PC-9 (cell line): ENCODE measurements at regions not wholly inside any gene's neighbourhood (a gene's known extent, or its start where the extent isn't known, plus 50 kb on each side); places are given as distances from the start of the nearest gene placed in this dataset.

Experiments used
- BruUV-seq: library from RNA; stranded (reverse); fragments of 400-500 nt; replicated peaks from 2 replicates; lab custom pipeline; 2021; lab: Mats Ljungman, UMichigan
- CTCF ChIA-PET: fragments of 300-600 bp; sonication (Branson Sonifier 250); formaldehyde crosslinking; loops from one replicate; lab custom pipeline; 2022; ENCODE audit warnings: antibody characterized with exemption; lab: Charles Lee
- POLR2A ChIA-PET: fragments of 300-600 bp; sonication (Branson Sonifier 250); formaldehyde crosslinking; loops from one replicate; lab custom pipeline; 2022; ENCODE audit warnings: antibody characterized with exemption; ENCODE audit not compliant: unreplicated experiment; lab: Charles Lee
- DNase-seq, 2 experiments: peaks; one replicate each; pipeline versions ENCODE4 v3.0.0 to v3.0.0-alpha.2; 2015 to 2022; ENCODE audit warnings: mixed read lengths in 1 of 2
- H2AFZ ChIP-seq: fragments of 200-600 bp; sonication (generic); 2 replicates; pipeline ENCODE4 v1.8.1; 2017; ENCODE audit warnings: antibody characterized with exemption
- H3F3A ChIP-seq: fragments of 200-600 bp; sonication (generic); 2 replicates; pipeline ENCODE4 v1.8.1; 2017; ENCODE audit warnings: antibody characterized with exemption, mild to moderate bottlenecking, low read depth; ENCODE audit not compliant: insufficient read depth
- H3K27ac ChIP-seq: fragments of 200-600 bp; sonication (generic); 2 replicates; pipeline ENCODE4 v1.6.1; 2016; ENCODE audit warnings: mixed run types
- H3K27me3 ChIP-seq: fragments of 200-600 bp; sonication (generic); 2 replicates; pipeline ENCODE4 v1.6.1; 2016; ENCODE audit warnings: low read depth, mixed run types; ENCODE audit not compliant: insufficient read depth
- H3K36me3 ChIP-seq: fragments of 200-600 bp; sonication (generic); 2 replicates; pipeline ENCODE4 v1.6.1; 2016; ENCODE audit warnings: low read depth, mixed run types
- H3K4me1 ChIP-seq: fragments of 200-600 bp; sonication (generic); replicated peaks from 2 replicates; pipeline ENCODE4 v1.6.1; 2016; ENCODE audit warnings: mixed run types; ENCODE audit not compliant: insufficient read depth
- H3K4me2 ChIP-seq: fragments of 200-600 bp; sonication (generic); 2 replicates; pipeline ENCODE4 v1.6.1; 2017; ENCODE audit warnings: mixed run types
- H3K4me3 ChIP-seq: fragments of 200-600 bp; sonication (generic); 2 replicates; pipeline ENCODE4 v1.6.1; 2016; ENCODE audit warnings: mixed run types
- H3K79me2 ChIP-seq: fragments of 200-600 bp; sonication (generic); 2 replicates; pipeline ENCODE4 v1.6.1; 2017; ENCODE audit warnings: low read depth, mixed run types
- H3K9me2 ChIP-seq: fragments of 200-600 bp; sonication (generic); 2 replicates; pipeline ENCODE4 v1.8.1; 2017; ENCODE audit warnings: mild to moderate bottlenecking; ENCODE audit not compliant: insufficient read depth
- H3K9me3 ChIP-seq: fragments of 200-600 bp; sonication (generic); 2 replicates; pipeline ENCODE4 v1.8.1; 2016; ENCODE audit warnings: low read depth; ENCODE audit not compliant: insufficient read depth
- H4K20me1 ChIP-seq: fragments of 200-600 bp; sonication (generic); 2 replicates; pipeline ENCODE4 v1.8.1; 2017; ENCODE audit not compliant: insufficient read depth
- CTCF ChIP-seq: fragments of 200-600 bp; sonication (generic); conservative IDR thresholded peaks from 2 replicates; pipeline ENCODE4 v1.6.1; 2017; ENCODE audit warnings: mixed run types, antibody characterized with exemption, mild to moderate bottlenecking, moderate library complexity
- EZH2 ChIP-seq: fragments of 200-600 bp; sonication (generic); IDR thresholded peaks from 2 replicates; pipeline ENCODE4 v1.8.0; 2017; ENCODE audit warnings: antibody characterized with exemption, low read depth
- intact Hi-C: fragments of 100-400 bp; cut with micrococcal nuclease; formaldehyde crosslinking; loops from one replicate; pipeline ENCODE4 v1.10.0; 2022; ENCODE audit not compliant: unreplicated experiment

- TF ChIP-seq CTCF = no peak
- TF ChIP-seq EZH2 = no peak
- H4K20me1 ChIP-seq = no peaks in the 10 kb centered on the region; the same call in 1 of the 2 replicates
- H3K27ac ChIP-seq = no peak overlapping the region
- DNase-seq = no peak
- no peak overlapping the region for H3K4me2 ChIP-seq
- H3K4me3 ChIP-seq = no peak overlapping the region
- H2AFZ ChIP-seq = no peak overlapping the region
- H3K9me2 ChIP-seq = 0 out of 2 replicates have a peak, but pooled peaks cover 8% of the 10 kb centered on the region
- BruUV-seq = no TSS peak
- ChIA-PET CTCF (no interaction called here), POLR2A (no interaction called here)
- H3K36me3 ChIP-seq = no peaks in the 10 kb centered on the region
- H3K4me1 ChIP-seq = no peaks in the 10 kb centered on the region
- H3K27me3 ChIP-seq = no peaks in the 10 kb centered on the region
- no peaks in the 10 kb centered on the region for H3F3A ChIP-seq
- no peaks in the 10 kb centered on the region for H3K9me3 ChIP-seq
- no peaks in the 10 kb centered on the region for H3K79me2 ChIP-seq
- intact Hi-C loops = no loop called here
These were observed 583.9 kb upstream of the CTNND2 start for GRCh38 chr5:12488161-12488560.

GRCh38 chr5:12480487-12480886, 576.2 kb upstream of the CTNND2 start:
- DNase-seq = no peak
- H3K9me2 ChIP-seq = no peaks in the 10 kb centered on the region
- H2AFZ ChIP-seq = 0 out of 2 replicates have a peak overlapping the region, but pooled peaks have one; percentile 18
- H3K4me1 ChIP-seq = no peaks in the 10 kb centered on the region
- no peaks in the 10 kb centered on the region for H3K27me3 ChIP-seq
- no peaks in the 10 kb centered on the region for H3K79me2 ChIP-seq
- no peak overlapping the region for H3K27ac ChIP-seq
- intact Hi-C loops = no loop called here
- CTCF ChIA-PET = no interaction called here
- no peaks in the 10 kb centered on the region for H4K20me1 ChIP-seq
- no peak for TF ChIP-seq CTCF
- POLR2A ChIA-PET = no interaction called here
- no peaks in the 10 kb centered on the region for H3K9me3 ChIP-seq
- H3K36me3 ChIP-seq = no peaks in the 10 kb centered on the region
- no peak overlapping the region for H3K4me3 ChIP-seq
- no TSS peak for BruUV-seq
- no peak overlapping the region for H3K4me2 ChIP-seq
- no peaks in the 10 kb centered on the region for H3F3A ChIP-seq

- no peak overlapping the region for H3K4me3 ChIP-seq
- no TSS peak for BruUV-seq
- H3K9me3 ChIP-seq = no peaks in the 10 kb centered on the region
- intact Hi-C loops = no loop called here
- no peak overlapping the region for H3K27ac ChIP-seq
- TF ChIP-seq CTCF (no peak), EZH2 (no peak)
- H3K4me1 ChIP-seq = no peaks in the 10 kb centered on the region
- no peaks in the 10 kb centered on the region for H4K20me1 ChIP-seq
- POLR2A ChIA-PET = no interaction called here
- H3K9me2 ChIP-seq = peaks cover 4% of the 10 kb centered on the region; the same call in 1 of the 2 replicates
- no peaks in the 10 kb centered on the region for H3F3A ChIP-seq
- DNase-seq = no peak
- H3K4me2 ChIP-seq = no peak overlapping the region
- H2AFZ ChIP-seq = no peak overlapping the region
- H3K79me2 ChIP-seq = no peaks in the 10 kb centered on the region
- H3K27me3 ChIP-seq = no peaks in the 10 kb centered on the region
- H3K36me3 ChIP-seq = no peaks in the 10 kb centered on the region
- CTCF ChIA-PET = no interaction called here
These were observed 573.3 kb upstream of the CTNND2 start for GRCh38 chr5:12477554-12477953.
